Panc1 (cell line): ENCODE measurements at regions not wholly inside any gene's neighbourhood (a gene's known extent, or its start where the extent isn't known, plus 50 kb on each side); places are given as distances from the start of the nearest gene placed in this dataset.
"Not testable (repeated sequence)": the region's sequence is repeated elsewhere in the genome, so short reads cannot be mapped to it uniquely, and the experiment has no call there.

Experiments used
- ATAC-seq: fragments of 200-7000 bp; cut with Tn5 transposase; 2 replicates; pipeline ENCODE4 v1.9.1; 2020; ENCODE audit warnings: mild to moderate bottlenecking, moderate library complexity
- BruUV-seq: library from RNA; stranded (reverse); fragments of 400-500 nt; replicated peaks from 2 replicates; lab custom pipeline; 2021; lab: Mats Ljungman, UMichigan
- CTCF ChIA-PET: fragments of 300-600 bp; sonication (Branson Sonifier 250); formaldehyde crosslinking; loops from one replicate; lab custom pipeline; 2022; ENCODE audit warnings: antibody characterized with exemption; lab: Charles Lee
- POLR2A ChIA-PET: fragments of 300-600 bp; sonication (Branson Sonifier 250); formaldehyde crosslinking; loops from one replicate; lab custom pipeline; 2022; ENCODE audit warnings: antibody characterized with exemption; lab: Charles Lee
- DNase-seq: peaks from one replicate; pipeline ENCODE4 v3.0.0-alpha.2; 2010; ENCODE audit warnings: low read depth, low spot score
- H3K27ac ChIP-seq: 2 replicates; pipeline ENCODE4 v1.5.1; 2011; ENCODE audit warnings: mild to moderate bottlenecking, low read length, inconsistent platforms
- H3K27me3 ChIP-seq: fragments of 200-500 bp; sonication (Bioruptor generic); 2 replicates; pipeline ENCODE4 v1.6.0; 2014; ENCODE audit warnings: low read length, inconsistent platforms; ENCODE audit not compliant: control insufficient read depth, insufficient read depth
- H3K36me3 ChIP-seq: fragments of 200-500 bp; sonication (Bioruptor generic); 2 replicates; pipeline ENCODE4 v1.5.1; 2014; ENCODE audit warnings: inconsistent platforms, mild to moderate bottlenecking, low read length, moderate library complexity; ENCODE audit not compliant: control insufficient read depth, insufficient read depth
- H3K4me1 ChIP-seq: 2 replicates; pipeline ENCODE4 v1.5.1; 2011; ENCODE audit warnings: inconsistent platforms, mild to moderate bottlenecking, low read length, moderate library complexity; ENCODE audit not compliant: control insufficient read depth, insufficient read depth
- H3K4me3 ChIP-seq, 2 experiments: 2 replicates each; pipeline ENCODE4 v1.5.1; 2011 to 2012; ENCODE audit warnings: low read depth in 2 of 2, low read length in 2 of 2, mild to moderate bottlenecking in 2 of 2, inconsistent platforms in 1 of 2, moderate library complexity in 1 of 2
- H3K9me3 ChIP-seq: fragments of 200-500 bp; sonication (Bioruptor generic); 2 replicates; pipeline ENCODE4 v1.5.1; 2014; ENCODE audit warnings: low read depth, mild to moderate bottlenecking, inconsistent platforms, low read length, moderate library complexity; ENCODE audit not compliant: control insufficient read depth, insufficient read depth
- CTCF ChIP-seq: fragments of 450-650 bp; IDR thresholded peaks from 2 replicates; pipeline ENCODE4 v1.5.1; 2017; ENCODE audit warnings: mild to moderate bottlenecking
- POLR2AphosphoS5 ChIP-seq: IDR thresholded peaks from 2 replicates; pipeline ENCODE4 v1.6.1; 2012; ENCODE audit warnings: mild to moderate bottlenecking, low read depth, low read length, moderate library complexity
- REST ChIP-seq, 2 experiments: IDR thresholded peaks; 2 replicates each; pipeline ENCODE4 v1.6.1; 2011 to 2012; ENCODE audit warnings: low read depth in 2 of 2, control low read depth in 1 of 2, low read length in 1 of 2, mild to moderate bottlenecking in 1 of 2, moderate library complexity in 1 of 2; ENCODE audit not compliant: insufficient read depth in 1 of 2
- SIN3A ChIP-seq: IDR thresholded peaks from 2 replicates; pipeline ENCODE4 v1.6.1; 2012; ENCODE audit warnings: low read depth, mild to moderate bottlenecking, low read length, moderate library complexity, borderline replicate concordance; ENCODE audit not compliant: insufficient read depth
- TCF7L2 ChIP-seq: IDR thresholded peaks from 2 replicates; pipeline ENCODE4 v1.6.1; 2011; ENCODE audit warnings: mild to moderate bottlenecking, low read depth, low read length, inconsistent platforms
- in situ Hi-C: cut with HindIII; loops from 2 replicates; pipeline ENCODE4 v1.10.0; 2016; ENCODE audit warnings: low sequenced_read_pairs, low pct_unique_long_range_greater_than_20kb
- intact Hi-C: fragments of 100-400 bp; cut with micrococcal nuclease; formaldehyde crosslinking; loops from one replicate; pipeline ENCODE4 v1.10.0; 2022; ENCODE audit not compliant: unreplicated experiment

GRCh38 chr7:101728128-101728527 lies 89.3 kb upstream of the CUX1 start:
- in situ Hi-C loops: no loop called here
- Histone ChIP-seq H3K36me3 (no peaks in the 10 kb centered on the region), H3K27me3 (no peaks in the 10 kb centered on the region), H3K4me3 (no peak overlapping the region), H3K27ac (no peak overlapping the region), H3K4me1 (no peaks in the 10 kb centered on the region), H3K9me3 (no peaks in the 10 kb centered on the region)
- no TSS peak for BruUV-seq
- intact Hi-C loops: no loop called here
- ChIA-PET POLR2A (no interaction called here), CTCF (interaction anchor here (0.5 kb wide), 1 partner anchor 78 kb away, joined by 4 read pairs; no protein-coding TSS in a partner anchor)
- ATAC-seq (no peak), DNase-seq (no peak)
- no peak for TF ChIP-seq CTCF

GRCh38 chr7:101728873-101729240 lies 88.6 kb upstream of the CUX1 start:
- BruUV-seq, POLR2A ChIA-PET, H3K27ac ChIP-seq, DNase-seq, H3K9me3 ChIP-seq, H3K4me3 ChIP-seq, H3K27me3 ChIP-seq, in situ Hi-C loops, intact Hi-C loops, H3K36me3 ChIP-seq, H3K4me1 ChIP-seq, ATAC-seq: not testable (repeated sequence)
- CTCF ChIA-PET: interaction anchor here (0.5 kb wide), 1 partner anchor 77 kb away, joined by 4 read pairs; no protein-coding TSS in a partner anchor

- ChIA-PET CTCF (no interaction called here), POLR2A (no interaction called here)
- no TSS peak for BruUV-seq
- Histone ChIP-seq H3K27ac (no peak overlapping the region), H3K27me3 (no peaks in the 10 kb centered on the region), H3K4me3 (no peak overlapping the region), H3K4me1 (no peaks in the 10 kb centered on the region), H3K36me3 (no peaks in the 10 kb centered on the region), H3K9me3 (no peaks in the 10 kb centered on the region)
- intact Hi-C loops (no loop called here), in situ Hi-C loops (no loop called here)
- ATAC-seq (no peak; the same call in 1 of the 2 replicates), DNase-seq (no peak)
- TF ChIP-seq SIN3A: no peak
- TF ChIP-seq POLR2AphosphoS5: no peak
- TF ChIP-seq REST (IDR thresholded peaks at IDR 0.05; ENCODE audit: insufficient read depth in 1 of 2, low read depth in 2 of 2, low read length in 1 of 2): no peak
- no peak for TF ChIP-seq CTCF
- no peak for TF ChIP-seq TCF7L2
Measured at GRCh38 chr7:101729241-101729883, 88.1 kb upstream of the CUX1 start.
